Activated naive CD4-positive, alpha-beta T cell treated with anti-CD3 and anti-CD28 coated beads, Interleukin-2, amount 10 ng/mL, durations not matched to agents 7 days and 5 days (primary cell): ENCODE measurements at regions not wholly inside any gene's neighbourhood (a gene's known extent, or its start where the extent isn't known, plus 50 kb on each side); places are given as distances from the start of the nearest gene placed in this dataset.
"Not testable (repeated sequence)": the region's sequence is repeated elsewhere in the genome, so short reads cannot be mapped to it uniquely, and the experiment has no call there.

Experiments
- CTCF ChIA-PET: fragments of 350-600 bp; sonication (Branson Sonifier 250); formaldehyde crosslinking; loops from one replicate; lab custom pipeline; 2021; ENCODE audit warnings: antibody characterized with exemption; lab: Charles Lee
- DNase-seq: peaks from one replicate; pipeline ENCODE4 v3.0.0-alpha.2; 2020
- H3K27ac Mint-ChIP-seq: one replicate; pipeline ENCODE4 v1.8.0; 2021; ENCODE audit warnings: mild to moderate bottlenecking, moderate library complexity, mixed read lengths
- H3K27me3 Mint-ChIP-seq: one replicate; pipeline ENCODE4 v1.8.0; 2021; ENCODE audit warnings: mild to moderate bottlenecking, mixed read lengths
- H3K36me3 Mint-ChIP-seq: one replicate; pipeline ENCODE4 v1.8.0; 2021; ENCODE audit warnings: mixed read lengths
- H3K4me1 Mint-ChIP-seq: one replicate; pipeline ENCODE4 v1.8.0; 2021; ENCODE audit warnings: mixed read lengths
- H3K4me3 Mint-ChIP-seq: one replicate; pipeline ENCODE4 v1.8.0; 2021; ENCODE audit warnings: mild to moderate bottlenecking, moderate library complexity, mixed read lengths
- H3K9me3 Mint-ChIP-seq: one replicate; pipeline ENCODE4 v1.8.0; 2021; ENCODE audit warnings: mixed read lengths

DNA sequence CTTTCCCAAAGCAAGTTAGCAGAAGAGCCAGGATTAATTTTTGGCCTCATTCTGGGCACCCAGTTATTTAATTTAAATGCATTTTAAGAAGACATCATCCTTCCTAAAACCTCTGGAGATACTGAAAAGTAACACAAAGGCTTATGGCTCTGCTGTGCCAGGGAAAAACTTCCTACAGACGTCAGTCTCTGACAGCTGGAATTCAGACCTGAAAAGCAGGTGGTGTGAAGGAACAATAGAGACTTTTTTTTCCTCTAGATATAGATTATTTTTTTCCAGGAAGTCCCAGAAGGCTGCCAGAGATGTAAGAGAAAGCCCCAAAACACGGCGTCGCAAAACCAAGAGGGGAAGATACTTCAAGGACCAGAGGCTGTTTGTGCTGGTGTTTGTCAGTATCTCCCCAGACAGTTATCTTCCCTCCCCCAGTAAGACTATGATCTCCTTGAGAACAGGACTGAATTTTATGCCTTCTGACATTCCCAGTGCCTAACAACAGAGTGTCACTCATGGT is 88.7 kb upstream of the RASEF start:
- CTCF ChIA-PET: no interaction called here
- no peak for DNase-seq
- no peak overlapping the region for H3K4me3 Mint-ChIP-seq
- H3K9me3 Mint-ChIP-seq: peaks cover 2% of the 10 kb centered on the region
- H3K27ac Mint-ChIP-seq: no peak overlapping the region
- no peaks in the 10 kb centered on the region for H3K36me3 Mint-ChIP-seq
- H3K4me1 Mint-ChIP-seq: no peaks in the 10 kb centered on the region
- H3K27me3 Mint-ChIP-seq: no peaks in the 10 kb centered on the region

DNA sequence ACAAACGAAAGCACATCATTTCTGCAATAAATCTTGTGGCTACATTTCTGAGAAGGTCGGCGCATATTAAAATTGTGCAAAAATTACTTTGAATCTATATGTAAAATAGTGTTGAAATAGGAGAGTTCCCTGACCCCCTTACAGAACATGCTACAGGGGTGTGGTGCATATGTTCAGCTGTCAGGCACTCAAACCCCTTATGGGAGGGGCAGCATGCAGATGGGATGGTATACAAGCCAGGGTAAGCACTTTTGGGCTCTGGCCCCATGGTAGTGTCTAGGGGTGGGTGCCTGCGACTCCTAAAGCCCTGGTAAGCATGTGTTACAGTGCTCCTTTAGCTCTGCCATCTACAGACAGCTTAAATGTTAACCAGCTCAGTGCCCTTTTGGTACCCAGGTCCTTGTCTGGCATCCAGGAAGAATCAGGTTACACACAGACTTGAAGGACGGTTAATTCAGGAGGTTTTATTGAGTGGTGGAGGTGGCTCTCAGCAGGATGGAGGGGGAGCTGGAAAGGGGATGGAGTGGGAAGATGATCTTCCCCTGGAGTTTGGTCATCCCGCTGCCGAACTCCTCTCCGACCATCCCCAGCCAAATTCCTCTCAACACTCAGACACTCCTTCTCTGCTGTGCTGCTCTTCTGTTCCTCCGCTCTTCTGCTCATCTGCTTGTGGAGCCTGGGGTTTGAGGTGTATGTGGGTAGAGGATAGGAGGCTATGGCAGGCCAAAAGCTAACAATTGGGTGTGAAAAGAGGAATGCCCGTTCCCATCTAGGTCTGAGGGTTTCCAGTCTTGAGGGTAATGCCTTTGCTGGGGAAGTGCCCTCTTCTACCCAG is 84.6 kb upstream of the RASEF start:
- H3K27me3 Mint-ChIP-seq: no peaks in the 10 kb centered on the region
- DNase-seq: no peak
- no peaks in the 10 kb centered on the region for H3K36me3 Mint-ChIP-seq
- no peaks in the 10 kb centered on the region for H3K4me1 Mint-ChIP-seq
- H3K9me3 Mint-ChIP-seq: no peaks in the 10 kb centered on the region
- no peak overlapping the region for H3K4me3 Mint-ChIP-seq
- H3K27ac Mint-ChIP-seq: no peak overlapping the region
- CTCF ChIA-PET: no interaction called here

DNA sequence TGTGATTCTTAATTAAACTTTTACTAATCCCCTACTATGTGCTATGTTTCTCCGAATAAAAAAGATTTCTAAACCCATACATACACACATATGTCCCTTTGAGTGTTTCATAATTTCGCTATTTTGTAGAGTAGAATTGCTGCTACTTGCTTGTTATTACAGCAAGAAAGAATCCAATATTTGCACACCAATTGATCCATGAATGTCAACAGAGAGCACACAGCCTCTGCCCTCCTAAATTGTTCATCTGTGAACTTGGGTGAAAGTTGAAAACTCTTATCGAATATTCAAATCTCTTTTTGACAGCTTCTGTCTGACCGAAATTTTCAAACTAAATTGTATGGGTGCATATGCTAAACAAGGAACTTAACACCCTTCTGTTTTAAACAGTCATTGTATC is 83.4 kb upstream of the RASEF start:
- CTCF ChIA-PET: no interaction called here
- DNase-seq: no peak
- Mint-ChIP-seq H3K36me3 (no peaks in the 10 kb centered on the region), H3K4me3 (no peak overlapping the region), H3K27ac (no peak overlapping the region), H3K4me1 (no peaks in the 10 kb centered on the region), H3K27me3 (no peaks in the 10 kb centered on the region), H3K9me3 (no peaks in the 10 kb centered on the region)

DNA sequence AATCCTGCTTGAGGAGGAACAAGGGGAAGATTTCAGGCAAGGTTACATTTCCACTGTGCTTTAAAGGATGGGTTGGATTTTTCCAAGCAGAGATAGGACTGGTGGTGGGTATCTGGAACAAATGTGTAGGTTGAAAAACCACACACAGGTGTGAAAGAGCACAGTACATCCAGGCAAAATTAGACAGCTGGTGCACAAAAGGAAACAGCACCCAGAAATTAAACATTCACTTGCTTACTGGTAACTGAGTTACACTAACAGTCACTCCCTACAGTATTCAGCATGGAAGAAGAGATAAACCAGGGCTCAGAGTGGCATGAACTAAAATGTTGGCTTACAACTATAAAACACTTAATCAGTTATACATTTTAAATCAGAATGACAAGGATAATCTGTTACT is 81.5 kb upstream of the RASEF start:
- CTCF ChIA-PET: no interaction called here
- H3K27me3 Mint-ChIP-seq: no peaks in the 10 kb centered on the region
- H3K4me1 Mint-ChIP-seq: no peaks in the 10 kb centered on the region
- H3K27ac Mint-ChIP-seq: no peak overlapping the region
- H3K36me3 Mint-ChIP-seq: no peaks in the 10 kb centered on the region
- H3K4me3 Mint-ChIP-seq: no peak overlapping the region
- DNase-seq: no peak
- H3K9me3 Mint-ChIP-seq: no peaks in the 10 kb centered on the region

DNA sequence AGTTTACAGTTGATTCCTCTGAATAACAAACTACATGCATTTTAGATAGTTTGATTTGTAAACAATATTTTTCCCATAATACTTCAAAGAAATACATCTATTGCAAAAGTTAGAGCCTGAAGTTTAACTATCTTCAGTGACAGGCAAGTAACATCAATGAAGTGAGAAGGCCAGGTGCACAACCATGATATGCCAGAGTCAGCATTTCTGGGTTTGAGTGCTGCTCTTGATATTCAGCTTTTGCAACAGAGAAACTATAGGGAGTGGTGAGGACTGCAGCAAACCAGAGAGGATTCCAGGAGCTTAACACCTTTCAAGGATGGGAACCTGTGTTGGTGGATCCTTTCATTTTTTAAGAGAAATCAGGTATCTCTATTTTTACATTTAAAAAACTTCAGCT is 79.4 kb upstream of the RASEF start:
- Mint-ChIP-seq H3K4me1 (no peaks in the 10 kb centered on the region), H3K27me3 (no peaks in the 10 kb centered on the region), H3K4me3 (no peak overlapping the region), H3K36me3 (no peaks in the 10 kb centered on the region), H3K9me3 (no peaks in the 10 kb centered on the region), H3K27ac (no peak overlapping the region)
- CTCF ChIA-PET: no interaction called here
- no peak for DNase-seq

DNA sequence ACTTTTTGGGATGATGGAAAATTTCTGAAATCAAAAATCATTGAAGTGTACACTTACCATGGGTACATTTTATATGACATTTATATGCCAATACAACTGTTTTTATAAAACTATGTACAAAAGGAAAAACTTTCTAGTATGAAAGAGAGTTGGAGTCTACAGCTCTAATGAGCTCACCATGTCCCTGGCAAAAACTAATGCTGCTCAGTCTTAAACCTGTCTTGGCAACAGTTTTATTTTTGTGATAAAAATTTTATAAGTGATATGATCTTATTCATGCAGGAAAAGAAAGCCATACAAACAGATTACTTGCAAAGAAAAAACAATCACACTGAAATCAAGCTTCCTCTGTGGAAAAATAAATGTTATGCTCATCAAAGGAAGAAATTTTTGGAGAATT is 78.9 kb upstream of the RASEF start:
- Mint-ChIP-seq H3K4me1 (no peaks in the 10 kb centered on the region), H3K27me3 (no peaks in the 10 kb centered on the region), H3K36me3 (no peaks in the 10 kb centered on the region), H3K4me3 (no peak overlapping the region), H3K27ac (no peak overlapping the region), H3K9me3 (no peaks in the 10 kb centered on the region)
- DNase-seq: no peak
- CTCF ChIA-PET: no interaction called here

DNA sequence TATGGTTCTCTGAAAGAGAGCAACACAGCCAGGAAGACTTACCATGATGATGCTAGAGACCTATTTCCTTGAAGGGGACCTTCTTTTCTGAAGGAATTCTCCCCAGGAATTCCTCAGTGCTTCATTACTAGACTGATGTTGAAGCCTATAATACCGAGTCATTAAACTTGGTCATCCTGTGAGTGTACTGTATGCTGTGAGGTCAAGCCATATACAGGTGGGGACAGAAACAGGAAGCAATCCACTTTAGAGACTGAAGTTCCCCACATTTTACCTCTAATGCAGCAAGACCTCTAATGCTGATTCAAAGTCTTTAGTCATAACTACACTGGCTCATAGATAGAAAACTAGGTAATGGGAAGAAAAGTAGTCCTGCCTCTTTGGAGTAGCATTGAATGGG is 77.1 kb upstream of the RASEF start:
- Mint-ChIP-seq H3K4me1 (no peaks in the 10 kb centered on the region), H3K27ac (no peak overlapping the region), H3K4me3 (no peak overlapping the region), H3K9me3 (no peaks in the 10 kb centered on the region), H3K36me3 (no peaks in the 10 kb centered on the region), H3K27me3 (no peaks in the 10 kb centered on the region)
- DNase-seq: no peak
- CTCF ChIA-PET: no interaction called here

DNA sequence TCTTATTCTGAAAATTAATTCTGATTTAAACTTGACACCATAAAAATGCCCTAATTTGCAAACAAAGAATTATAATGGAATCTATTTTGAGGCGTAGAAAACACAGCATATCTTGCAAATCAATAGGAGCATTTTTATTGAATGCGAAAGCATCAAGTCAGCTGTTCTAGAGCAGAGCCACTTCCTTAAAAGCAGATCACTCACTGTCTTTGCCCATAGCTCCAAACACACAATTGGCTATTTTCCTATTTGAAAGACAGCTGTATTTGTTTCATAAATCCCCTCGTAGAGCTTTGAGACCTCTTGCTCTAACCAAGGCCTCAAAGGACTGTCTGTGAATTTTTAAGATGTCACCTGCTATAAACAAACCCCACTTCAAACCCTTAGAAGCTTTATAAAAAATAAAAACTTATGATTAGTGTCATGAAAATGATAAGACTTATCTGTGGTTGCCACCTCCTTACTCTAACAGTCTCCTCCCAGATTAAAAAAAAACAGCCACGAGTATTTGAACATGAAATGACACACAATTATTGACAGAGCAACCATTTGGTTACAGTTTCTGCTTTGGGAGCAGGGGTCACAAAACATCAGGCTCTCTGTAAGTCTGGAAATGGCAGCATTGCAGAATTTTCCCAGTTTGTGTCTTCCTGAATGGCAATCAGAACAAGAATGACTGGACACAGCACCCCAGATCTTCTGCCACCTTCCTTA is 75.6 kb upstream of the RASEF start:
- Mint-ChIP-seq H3K4me1 (no peaks in the 10 kb centered on the region), H3K9me3 (no peaks in the 10 kb centered on the region), H3K4me3 (no peak overlapping the region), H3K27me3 (no peaks in the 10 kb centered on the region), H3K36me3 (no peaks in the 10 kb centered on the region), H3K27ac (no peak overlapping the region)
- CTCF ChIA-PET: no interaction called here
- no peak for DNase-seq

DNA sequence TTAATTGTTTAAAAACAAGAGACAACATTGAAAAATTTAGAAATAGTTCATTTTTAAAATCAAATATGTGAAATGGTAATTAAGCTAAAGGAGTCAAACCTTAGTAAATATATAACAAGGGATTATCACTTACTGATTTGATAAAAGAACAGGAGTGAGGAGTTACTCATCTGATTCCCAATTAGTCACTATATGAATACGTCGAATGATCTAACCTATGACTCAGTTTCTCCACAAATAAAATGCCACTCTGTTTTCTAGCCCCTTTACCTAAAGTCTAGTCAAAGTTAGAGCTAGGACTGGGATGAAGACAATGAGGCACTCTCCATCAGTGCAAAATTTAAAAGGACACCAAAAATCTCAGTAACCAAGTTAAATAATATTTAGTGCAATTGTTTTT is 70.4 kb upstream of the RASEF start:
- DNase-seq: no peak
- CTCF ChIA-PET: no interaction called here
- H3K4me3 Mint-ChIP-seq: no peak overlapping the region
- no peaks in the 10 kb centered on the region for H3K27me3 Mint-ChIP-seq
- H3K4me1 Mint-ChIP-seq: no peaks in the 10 kb centered on the region
- H3K9me3 Mint-ChIP-seq: peaks cover 2% of the 10 kb centered on the region
- H3K27ac Mint-ChIP-seq: no peak overlapping the region
- no peaks in the 10 kb centered on the region for H3K36me3 Mint-ChIP-seq

DNA sequence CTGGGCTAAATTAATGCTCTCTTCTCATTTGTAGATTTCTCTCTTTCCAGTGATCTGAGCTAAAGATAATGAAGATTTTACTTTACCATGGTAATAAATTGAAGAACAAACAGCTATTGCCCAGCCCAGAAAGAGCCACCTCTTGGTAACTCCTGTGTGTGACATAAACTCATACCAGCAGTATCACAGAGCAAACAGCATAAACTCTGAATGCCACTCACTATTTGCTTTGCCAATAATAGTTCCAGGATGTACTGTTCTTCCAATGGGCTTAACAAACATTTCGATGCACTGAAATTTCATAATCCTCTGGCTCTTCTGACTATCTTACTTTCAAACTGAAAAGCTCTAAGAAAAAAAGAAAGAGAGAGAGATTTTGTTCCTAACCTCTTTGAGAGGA is 69.8 kb upstream of the RASEF start:
- CTCF ChIA-PET: no interaction called here
- H3K36me3 Mint-ChIP-seq: no peaks in the 10 kb centered on the region
- H3K27ac Mint-ChIP-seq: no peak overlapping the region
- H3K4me1 Mint-ChIP-seq: no peaks in the 10 kb centered on the region
- no peak overlapping the region for H3K4me3 Mint-ChIP-seq
- no peaks in the 10 kb centered on the region for H3K27me3 Mint-ChIP-seq
- DNase-seq: no peak
- H3K9me3 Mint-ChIP-seq: peaks cover 2% of the 10 kb centered on the region

DNA sequence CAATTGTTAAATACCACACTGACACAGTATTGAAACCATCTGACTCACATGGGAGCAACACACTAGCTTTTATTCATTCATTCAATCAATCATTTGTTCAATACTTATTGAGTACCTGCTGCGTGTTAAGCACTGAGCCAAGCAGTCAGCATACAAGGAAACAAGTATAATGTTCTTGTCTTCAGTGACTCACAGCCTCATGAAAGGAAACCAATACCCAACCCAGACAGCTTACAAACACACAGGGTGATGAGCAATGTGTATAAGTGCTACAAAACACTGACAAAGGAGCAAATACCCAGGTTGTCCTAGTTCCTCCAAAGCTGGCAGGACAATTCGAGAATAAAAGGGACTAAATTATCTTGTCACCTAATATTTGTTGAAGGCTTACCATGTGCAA is 67.6 kb upstream of the RASEF start:
- Mint-ChIP-seq H3K27ac (no peak overlapping the region), H3K4me1 (no peaks in the 10 kb centered on the region)
- CTCF ChIA-PET: no interaction called here

DNA sequence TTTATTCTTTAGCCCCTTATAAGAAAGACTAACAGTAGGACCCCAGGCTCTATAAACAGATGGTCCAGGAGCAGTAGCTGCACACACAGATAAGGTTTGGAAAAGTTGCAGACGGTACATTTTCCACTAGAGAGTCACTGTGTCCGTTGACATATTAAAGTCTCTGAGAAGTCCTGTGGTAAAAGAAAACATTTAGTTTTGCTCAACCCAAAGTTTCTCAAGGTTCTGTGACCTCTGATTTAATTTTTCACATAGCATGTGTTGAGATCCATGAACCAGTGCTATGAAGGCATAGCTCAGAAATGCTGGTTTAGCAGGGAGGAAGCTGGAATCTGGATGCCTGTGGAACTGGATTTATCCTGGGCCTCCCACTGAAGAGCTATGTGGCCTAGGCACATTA is 62.7 kb upstream of the RASEF start:
- H3K9me3 Mint-ChIP-seq: peaks cover 5% of the 10 kb centered on the region
- CTCF ChIA-PET: no interaction called here
- no peak overlapping the region for H3K4me3 Mint-ChIP-seq
- no peak overlapping the region for H3K27ac Mint-ChIP-seq
- H3K27me3 Mint-ChIP-seq: no peaks in the 10 kb centered on the region
- no peak for DNase-seq
- no peaks in the 10 kb centered on the region for H3K36me3 Mint-ChIP-seq
- H3K4me1 Mint-ChIP-seq: no peaks in the 10 kb centered on the region

More for the DNA sequence above, 67.6 kb upstream of the RASEF start:
- H3K36me3 Mint-ChIP-seq: no peaks in the 10 kb centered on the region
- DNase-seq: no peak
- H3K9me3 Mint-ChIP-seq: peaks cover 2% of the 10 kb centered on the region
- H3K4me3 Mint-ChIP-seq: no peak overlapping the region
- H3K27me3 Mint-ChIP-seq: no peaks in the 10 kb centered on the region

DNA sequence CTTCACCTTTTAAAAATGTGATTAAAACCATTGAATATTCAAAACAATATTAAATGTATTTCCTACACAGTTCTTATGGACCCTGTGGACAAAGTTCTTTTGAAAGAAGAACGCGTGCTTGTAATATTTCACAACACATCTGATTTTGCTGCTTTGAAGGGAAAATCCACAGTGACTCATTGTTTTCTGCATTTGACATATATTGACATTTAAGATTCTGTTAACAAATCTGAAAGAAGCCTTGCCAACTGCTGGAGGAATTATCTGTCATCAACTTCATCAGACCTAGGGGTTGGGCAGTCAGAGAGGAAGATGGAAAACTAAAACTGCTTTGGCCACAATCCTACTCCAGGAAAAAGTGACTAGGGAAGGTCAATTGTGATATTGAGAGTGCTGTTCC is 56.9 kb upstream of the RASEF start:
- H3K9me3 Mint-ChIP-seq: peaks cover 4% of the 10 kb centered on the region
- CTCF ChIA-PET: no interaction called here
- H3K36me3 Mint-ChIP-seq: no peaks in the 10 kb centered on the region
- DNase-seq: no peak
- H3K4me3 Mint-ChIP-seq: no peak overlapping the region
- H3K27me3 Mint-ChIP-seq: no peaks in the 10 kb centered on the region
- no peak overlapping the region for H3K27ac Mint-ChIP-seq
- no peaks in the 10 kb centered on the region for H3K4me1 Mint-ChIP-seq

DNA sequence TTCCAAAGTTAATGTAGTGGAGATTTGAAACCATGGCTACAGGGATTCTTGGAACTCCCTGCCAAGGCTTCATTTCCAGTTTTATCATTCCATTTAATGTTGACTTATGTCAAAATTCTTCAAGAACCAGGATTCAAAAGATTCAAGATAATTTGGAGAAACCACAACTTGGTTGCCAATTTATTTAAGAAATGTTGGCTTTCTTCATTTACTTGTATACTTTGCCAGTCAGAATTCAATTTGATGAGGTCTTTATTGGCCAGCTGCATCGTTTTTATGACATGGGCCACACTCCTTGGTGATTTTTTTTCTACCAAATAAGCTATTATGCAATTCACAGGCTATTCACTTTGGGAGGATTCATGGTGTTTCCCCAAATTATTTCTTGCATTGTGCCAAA is 53.1 kb upstream of the RASEF start:
- peaks cover 16% of the 10 kb centered on the region for H3K9me3 Mint-ChIP-seq
- no peaks in the 10 kb centered on the region for H3K4me1 Mint-ChIP-seq
- DNase-seq: no peak
- CTCF ChIA-PET: no interaction called here
- no peak overlapping the region for H3K27ac Mint-ChIP-seq
- no peaks in the 10 kb centered on the region for H3K36me3 Mint-ChIP-seq
- H3K27me3 Mint-ChIP-seq: no peaks in the 10 kb centered on the region
- no peak overlapping the region for H3K4me3 Mint-ChIP-seq

DNA sequence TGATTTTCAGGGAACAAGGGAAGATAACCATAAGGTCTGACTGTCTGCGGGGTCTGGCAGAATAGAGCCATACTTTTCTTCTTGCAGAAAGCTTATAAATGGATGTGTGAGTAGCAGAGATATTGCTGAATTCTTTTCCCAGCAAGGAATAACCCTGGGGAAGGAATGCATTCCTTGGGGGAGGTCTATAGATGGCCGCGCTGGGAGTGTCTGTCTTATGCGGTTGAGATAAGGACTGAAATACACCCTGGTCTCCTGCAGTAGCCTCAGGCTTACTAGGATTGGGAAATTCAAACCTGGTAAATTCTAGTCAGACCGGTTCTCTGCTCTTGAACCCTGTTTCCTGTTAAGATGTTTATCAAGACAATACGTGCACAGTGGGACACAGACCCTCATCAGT is 50.5 kb upstream of the RASEF start:
- peaks cover 16% of the 10 kb centered on the region for H3K9me3 Mint-ChIP-seq
- H3K27ac Mint-ChIP-seq, H3K4me3 Mint-ChIP-seq, DNase-seq, CTCF ChIA-PET, H3K36me3 Mint-ChIP-seq, H3K4me1 Mint-ChIP-seq, H3K27me3 Mint-ChIP-seq: not testable (repeated sequence)
